CD4-positive, alpha-beta T cell treated with Interleukin-15 for 4 hours (primary cell): ENCODE measurements at regions not wholly inside any gene's neighbourhood (a gene's known extent, or its start where the extent isn't known, plus 50 kb on each side); places are given as distances from the start of the nearest gene placed in this dataset.
"Not testable (repeated sequence)": the region's sequence is repeated elsewhere in the genome, so short reads cannot be mapped to it uniquely, and the experiment has no call there.

Experiments
- DNase-seq: peaks from one replicate; pipeline ENCODE4 v3.0.0-alpha.2; 2020; ENCODE audit warnings: low spot score

DNA sequence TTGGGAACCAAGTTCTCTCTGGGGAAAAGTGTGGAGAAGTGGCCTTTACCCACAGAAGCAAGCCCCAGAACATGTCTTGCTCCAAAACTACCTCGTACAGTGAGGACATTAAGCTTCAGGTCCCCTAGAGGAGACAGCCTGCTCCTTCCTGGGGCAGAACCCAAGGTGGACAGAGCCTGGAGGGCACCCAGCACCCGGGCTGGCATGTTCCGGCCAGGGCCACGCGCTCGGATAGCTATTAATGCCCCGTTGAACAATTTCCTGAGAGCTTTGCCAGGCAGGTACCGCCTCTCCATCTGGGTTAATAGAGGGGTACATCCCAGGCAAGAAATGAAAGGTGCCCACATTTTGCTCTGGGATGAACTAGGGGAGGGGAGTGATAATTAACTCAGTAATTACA, 169.0 kb upstream of the GRK3 start:
- DNase-seq: no peak

DNA sequence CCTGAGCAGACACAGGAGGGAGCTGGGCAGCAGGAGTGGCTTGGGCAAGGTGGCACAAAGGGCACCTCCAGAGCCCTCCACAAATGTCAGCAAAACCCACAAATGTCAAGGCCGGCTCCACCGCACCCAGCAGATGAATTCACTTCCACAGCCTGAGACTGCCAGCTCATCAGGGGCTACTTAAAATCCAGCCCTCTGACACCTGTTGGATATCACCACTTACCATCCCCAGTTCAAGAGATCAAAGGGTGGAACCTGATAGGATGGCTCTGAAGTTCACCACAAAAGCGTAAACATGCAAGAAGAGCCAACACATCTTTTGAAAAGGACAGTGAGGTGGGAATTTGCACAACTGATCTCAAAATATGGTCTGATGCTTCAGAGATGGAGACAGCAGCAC, 168.6 kb upstream of the GRK3 start:
- no peak for DNase-seq

DNA sequence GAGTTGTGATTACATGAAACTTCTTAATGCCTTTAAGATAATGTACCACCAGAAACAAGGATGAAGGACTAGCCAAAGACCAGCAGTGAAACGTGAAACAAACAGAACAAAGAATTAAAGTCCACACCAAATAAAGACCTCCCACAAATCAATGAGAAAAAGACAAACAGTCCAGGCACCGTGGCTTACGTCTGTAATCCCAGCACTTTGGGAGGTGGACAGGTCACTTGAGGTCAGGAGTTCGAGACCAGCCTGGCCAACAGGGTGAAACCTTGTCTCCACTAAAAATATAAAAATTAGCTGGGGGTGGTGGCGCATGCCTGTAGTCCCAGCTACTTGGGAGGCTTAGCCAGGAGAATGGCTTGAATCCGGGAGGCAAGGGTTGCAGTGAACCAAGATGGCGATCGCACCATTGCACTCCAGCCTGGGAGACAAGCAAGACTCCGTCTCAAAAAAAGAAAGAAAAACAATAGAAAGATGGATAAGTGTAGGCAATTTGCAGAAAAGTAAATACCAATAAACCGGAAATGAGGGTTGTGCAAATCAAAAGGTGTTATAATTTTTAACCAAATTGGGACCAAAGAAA, 167.8 kb upstream of the GRK3 start:
- DNase-seq: no peak

DNA sequence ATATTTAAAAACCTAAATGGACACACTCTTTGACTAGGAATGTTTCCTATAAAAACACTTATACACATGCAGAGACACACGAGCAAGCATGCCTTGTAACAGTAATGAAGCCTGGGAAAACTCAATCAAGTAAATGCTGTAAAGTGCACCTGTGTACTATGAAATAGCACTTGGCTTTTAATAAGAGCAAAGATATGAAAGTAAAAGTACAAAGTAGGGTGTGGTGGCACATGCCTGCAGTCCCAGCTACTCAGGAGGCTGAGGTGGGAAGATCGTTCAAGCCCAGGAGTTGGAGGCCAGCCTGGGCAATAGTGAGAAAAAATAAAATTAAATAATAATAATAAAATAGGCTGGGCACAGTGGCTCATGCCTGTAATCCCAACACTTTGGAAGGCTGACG, 166.9 kb upstream of the GRK3 start:
- no peak for DNase-seq

DNA sequence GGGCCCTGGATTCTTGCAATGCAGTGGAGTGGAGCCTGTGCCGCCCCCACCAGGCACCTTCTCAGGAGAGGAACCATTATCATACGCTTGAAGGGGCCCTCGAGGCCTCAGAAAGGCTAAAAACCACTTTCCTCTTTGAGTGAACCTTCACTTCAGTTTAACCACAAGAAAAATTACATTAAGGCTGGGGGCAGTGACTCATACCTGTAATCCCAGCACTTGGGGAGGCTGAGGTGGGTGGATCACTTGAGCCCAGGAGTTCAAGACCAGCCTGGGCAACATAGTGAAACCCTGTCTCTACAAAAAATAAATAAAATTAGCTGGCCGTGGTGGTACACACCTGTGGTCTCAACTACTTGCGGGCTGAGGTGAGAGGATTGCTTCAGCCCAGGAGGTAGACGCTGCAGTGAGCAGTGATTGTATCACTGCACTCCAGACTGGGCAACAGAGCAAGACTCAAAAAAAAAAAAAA, 165.8 kb upstream of the GRK3 start:
- DNase-seq: peak; percentile 16

DNA sequence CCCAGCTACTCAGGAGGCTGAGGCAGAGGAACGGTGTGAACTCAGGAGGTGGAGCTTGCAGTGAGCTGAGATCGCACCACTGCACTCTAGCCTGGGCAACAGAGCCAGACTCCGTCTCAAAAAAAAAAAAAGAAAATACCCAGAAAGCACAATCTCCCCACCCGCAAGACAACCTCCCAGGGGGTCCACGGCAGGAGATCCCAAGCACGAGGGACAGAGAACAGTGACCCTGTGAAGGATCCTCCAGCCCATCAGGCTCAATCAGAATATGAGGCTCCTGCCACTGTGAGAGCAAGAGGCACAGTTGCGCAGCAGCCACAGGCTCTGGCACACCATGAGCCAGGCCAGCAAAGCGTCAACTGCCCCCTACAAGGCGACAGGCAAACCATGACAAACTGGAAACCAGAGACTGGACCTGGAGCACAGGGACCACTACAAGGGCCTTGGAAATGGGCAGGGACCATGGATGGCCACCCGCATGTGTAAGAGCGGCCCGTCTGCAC, 164.8 kb upstream of the GRK3 start:
- DNase-seq: no peak

DNA sequence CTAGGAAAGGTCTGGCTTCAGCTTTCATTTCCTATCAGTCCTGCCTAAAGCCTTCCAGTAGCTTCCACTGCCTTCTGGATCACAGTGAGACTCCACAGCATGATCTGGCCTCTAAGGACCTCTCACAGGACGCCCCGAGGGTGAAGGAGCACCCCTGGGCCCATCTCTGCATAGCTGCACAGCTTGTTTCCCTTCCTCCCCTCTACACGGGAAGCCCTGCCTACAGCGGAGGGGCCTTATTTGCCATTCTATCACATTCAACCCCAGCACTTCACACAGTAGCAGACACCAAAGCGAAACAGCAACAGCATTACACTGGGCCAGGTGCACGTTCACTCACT, 162.3 kb upstream of the GRK3 start:
- DNase-seq: no peak

DNA sequence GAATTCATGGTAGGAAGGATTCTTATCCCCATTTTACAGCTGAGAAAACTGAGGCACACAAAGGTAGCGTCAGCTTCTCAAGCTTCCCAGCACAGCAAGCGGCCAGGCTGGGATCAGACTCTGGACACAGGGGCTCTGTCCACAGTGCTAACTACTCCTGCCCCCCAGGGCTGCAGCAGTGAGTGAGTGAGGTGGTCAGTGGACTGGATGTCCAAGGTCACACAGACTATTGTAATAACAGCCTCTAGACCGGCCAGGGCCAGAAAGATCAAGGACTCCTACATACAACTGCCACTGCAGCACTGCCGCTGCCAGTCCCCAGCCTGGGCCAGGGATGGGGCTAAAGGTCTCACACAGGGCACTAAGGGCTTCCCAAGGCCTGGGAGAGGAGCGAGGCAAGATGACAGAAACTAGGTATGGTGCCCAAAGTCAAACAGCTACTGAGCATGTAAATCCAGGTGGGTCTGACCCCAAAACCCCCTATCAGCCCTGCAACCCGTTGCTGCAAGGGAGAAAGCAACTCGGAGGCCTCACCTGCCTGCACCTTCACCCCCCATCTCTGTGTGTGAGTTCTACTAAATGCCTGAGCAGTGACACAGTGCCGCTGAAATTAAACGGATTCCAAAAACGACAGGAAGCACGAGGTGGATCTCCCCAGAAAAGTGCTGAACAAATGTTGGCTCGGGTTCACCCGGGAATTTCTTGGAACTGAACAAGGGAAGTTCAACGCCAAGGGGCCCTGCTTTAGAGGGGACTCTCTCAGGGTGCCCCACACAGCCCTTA, 161.8 kb upstream of the GRK3 start:
- DNase-seq: no peak

DNA sequence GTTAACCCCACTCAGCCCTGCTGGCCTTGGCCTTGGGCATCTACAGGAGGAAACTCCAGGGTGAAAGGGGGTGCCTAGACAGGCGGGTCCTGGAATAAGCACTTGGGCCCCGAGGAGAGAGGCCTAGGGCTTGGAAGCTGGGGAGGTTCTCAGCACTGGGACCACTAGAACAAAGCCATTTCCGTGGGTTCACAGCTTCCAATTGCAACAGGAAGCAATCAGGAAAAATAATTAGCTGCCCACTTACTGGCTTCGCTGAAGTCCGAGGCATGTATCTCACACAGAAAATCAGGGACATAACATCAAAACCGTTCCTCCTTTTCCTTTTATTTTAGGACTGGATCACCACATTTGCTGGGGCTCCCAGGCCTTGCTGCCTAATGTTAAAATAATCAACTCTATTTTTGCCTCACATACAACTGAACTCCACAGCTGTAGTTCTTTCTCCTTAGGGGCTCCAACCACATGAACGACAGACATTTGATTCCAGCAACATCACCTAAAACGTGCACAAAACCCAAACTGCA, 161.1 kb upstream of the GRK3 start:
- DNase-seq: no peak

DNA sequence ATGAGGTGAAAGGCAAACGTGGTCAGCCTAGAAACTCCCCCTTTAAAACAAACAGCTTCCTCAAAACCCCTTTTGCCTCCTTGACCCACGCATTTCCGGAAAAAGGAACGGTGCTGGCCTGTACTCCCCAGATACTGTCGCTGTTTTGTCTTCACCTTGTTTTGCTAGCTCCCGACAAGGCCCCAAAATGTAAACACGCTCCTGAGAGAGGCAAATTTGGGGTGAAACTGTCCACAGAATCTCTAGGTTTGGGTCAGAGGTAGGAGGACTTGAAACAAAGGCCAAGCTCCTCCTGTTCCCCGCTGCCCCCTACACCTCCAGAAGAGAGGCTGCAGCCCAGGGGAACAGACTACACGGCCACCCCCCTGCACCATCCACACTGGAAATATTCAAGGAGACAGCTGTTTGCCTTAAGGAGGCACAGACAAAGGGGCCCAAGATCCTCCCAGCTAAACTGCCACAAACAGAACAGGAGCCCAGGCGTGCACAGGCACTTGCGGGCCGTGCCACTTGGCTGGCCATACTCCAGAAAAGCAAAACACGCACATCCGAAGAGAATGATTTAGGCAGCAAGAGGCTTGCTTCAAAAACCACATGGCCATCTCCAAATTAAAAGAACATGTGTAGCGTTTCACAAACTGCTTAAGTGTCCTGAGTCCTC, 160.5 kb upstream of the GRK3 start:
- DNase-seq: no peak

DNA sequence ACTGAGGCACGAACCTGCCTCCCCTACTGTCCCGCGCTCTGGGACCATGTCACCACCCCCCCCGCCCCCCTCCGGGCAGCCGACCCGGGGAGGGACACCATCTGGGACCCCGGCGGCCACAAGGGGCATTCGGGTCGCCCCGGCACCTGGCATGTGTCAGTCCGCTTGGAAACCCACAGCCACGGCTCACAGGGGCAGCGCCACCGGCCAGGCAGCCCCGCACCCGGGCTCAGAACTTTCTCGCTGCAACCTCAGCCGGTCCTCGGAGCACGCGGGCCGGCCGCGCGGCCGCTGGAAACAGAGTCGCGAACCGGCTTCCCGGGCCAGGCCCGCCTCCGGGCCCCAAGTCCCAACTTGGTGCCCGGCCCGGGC, 159.9 kb upstream of the GRK3 start:
- DNase-seq: no peak

DNA sequence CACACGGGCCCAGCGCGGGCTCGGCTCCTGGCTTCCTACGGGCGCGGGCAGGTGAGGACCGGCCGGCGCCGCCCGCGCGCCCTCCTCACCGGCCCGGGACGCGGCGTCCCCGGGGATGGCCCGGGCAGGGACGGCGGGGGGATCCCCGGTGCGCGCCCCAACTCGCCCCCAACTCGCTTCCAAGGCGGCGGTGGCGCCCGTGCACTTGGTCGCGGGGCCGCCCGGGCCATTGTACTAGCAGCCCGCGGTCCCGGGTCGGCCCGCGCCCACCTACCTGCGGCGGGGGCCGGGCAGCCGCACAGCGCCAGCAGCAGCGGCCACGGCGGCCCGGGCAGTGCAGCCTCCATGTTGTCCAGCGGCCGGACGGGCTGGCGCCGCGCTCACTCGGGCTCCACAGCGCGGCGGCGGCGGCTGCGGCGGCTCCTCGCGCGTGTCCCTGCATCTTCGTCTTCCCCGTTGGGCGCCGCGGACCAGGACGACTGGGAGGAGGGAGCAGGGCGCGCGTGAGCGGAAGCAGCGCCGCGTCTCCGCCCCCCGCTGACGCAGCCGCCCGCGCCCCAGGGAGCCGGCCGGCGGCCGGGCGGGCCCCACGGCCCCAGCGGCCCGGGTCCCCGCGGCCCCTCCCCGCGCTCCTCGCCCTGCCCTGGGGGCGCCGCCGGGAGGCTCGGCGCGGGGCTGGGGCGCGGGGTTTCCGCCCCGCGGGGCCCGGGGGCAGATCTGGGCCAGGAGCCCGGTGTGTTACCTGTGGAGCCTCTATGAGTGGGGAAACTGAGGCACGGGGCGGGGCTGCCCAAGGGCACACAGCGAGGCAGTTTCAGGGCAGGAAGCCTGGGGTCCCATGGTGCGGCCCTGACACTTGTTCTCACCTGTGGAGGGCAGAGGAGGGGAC, 159.3 kb upstream of the GRK3 start:
- DNase-seq: peak; percentile 61

DNA sequence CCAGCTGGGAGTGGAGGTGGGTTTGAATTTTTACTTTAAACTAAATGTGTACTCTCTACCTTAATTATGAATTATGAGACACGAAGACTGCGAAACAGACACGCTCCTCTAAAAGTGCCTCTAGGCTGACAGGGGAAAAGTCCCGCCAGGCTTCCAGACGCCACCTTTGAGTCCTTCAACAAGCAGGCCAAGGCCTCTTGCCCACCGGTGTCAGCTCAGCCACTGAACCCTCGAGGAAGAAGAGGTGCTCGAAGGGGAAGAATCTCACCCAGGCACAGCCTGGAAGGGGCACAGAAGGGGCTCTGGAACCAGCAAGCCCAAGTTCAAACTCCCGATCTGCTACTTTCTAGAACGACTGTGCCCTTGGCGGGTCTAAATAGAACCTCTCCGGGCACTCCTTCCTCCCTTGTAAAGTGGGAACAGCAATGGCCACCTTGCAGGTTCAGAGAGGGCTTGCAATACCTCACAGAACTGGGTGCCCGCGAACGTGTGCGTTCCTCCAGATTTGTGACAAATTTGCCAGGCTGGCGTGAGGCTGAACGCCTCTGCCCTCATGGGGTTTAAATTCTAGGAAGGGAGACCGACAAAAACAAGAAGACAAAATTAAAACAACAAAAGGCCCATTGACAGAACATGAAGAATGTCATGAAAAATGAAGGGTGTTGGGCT, 158.5 kb upstream of the GRK3 start:
- no peak for DNase-seq

DNA sequence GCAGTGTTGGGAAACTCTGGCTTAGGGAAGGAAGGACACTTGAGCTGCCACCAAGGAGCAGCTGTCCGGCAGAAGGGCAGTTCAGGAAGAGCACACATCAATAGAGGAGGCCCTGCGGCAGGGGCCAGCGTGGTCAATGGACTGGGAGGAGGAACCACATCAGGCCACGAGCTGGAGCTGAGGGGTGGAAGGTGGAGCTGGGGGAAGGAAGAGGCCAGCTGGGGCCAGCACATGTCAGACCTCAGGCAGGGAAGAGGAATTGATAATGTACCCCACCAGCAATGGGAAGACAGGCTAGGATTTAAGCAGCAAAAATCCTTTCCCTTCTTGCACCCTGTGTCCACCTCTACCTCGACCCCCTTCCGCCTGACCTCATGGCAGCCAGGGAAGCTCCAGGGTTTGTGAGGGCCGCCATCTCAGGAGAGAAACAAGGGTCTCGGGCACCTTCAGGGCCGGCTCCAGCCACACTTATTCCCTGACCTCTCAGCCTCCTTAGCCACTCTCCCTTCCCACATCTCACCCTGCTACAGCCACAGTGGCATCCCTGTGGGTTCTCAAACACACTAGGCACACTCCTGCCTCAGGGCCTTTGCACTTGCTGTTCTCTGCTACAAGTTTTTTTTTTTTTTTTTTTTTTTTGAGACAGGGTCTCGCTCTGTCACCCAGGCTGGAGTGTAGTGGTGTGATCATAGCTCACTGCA, 157.8 kb upstream of the GRK3 start:
- no peak for DNase-seq

DNA sequence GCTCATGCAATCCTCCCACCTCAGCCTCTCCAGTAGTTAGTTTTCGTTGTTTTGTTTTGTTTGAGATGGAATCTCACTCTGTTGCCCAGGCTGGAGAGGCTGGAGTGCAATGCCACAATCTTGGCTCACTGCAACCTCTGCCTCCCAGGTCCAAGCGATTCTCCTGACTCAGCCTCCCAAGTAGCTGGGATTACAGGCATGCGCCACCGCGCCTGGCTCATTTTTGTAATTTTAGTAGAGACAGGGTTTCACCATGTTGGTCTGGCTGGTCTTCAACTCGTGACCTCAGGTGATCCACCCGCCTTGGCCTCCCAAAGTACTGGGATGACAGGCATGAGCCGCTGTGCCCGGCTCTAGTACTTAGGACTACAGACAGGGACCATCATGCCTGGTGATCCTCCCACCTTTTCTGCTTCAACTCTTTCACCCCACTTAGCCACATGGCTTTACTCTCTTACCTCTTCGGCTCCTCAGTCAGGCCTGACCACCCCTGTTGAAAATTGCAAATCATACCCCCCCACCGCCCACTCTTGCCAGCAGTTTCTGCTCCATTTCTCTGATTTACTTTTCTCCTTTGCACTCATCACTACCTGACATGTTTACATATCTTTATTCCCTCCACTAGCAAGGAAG, 157.1 kb upstream of the GRK3 start:
- DNase-seq: no peak

DNA sequence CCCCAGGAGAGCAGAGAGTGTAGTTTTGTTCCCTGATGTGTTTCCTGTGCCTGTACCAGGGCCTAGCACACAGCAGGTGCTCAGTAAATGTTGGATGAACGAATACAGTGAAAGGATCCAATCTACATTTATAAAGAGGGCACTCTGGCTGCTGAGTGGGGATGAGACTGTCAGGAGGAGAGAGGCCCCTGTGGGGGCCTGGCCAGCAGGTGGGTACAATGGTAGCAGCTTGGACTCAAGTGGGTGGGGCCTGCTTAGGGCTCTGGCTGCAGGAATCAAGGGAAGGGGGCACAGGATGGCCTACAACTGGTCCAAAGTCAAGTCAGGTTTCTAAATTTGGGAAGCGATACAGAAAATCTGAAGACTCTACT, 156.6 kb upstream of the GRK3 start:
- DNase-seq: no peak

DNA sequence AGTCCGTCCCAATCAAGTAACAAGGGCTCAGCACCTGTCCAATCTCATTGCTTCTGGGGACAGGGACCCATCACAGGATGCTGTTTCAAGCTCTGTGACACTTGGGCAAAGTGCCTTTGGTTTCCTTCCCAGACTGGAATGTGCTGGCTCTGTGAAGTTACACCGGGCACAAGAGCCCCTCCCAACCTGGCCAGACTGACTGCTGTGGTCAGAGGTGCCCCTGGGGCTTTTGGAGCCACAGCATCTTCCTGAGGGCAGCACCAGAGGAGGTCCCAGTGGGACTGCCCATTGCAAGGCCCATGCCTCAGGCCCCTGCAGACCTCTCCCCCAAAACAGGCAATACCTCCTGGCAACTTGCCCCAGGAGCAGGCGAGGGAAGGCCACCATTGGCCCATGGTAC, 155.2 kb upstream of the GRK3 start:
- DNase-seq: no peak

DNA sequence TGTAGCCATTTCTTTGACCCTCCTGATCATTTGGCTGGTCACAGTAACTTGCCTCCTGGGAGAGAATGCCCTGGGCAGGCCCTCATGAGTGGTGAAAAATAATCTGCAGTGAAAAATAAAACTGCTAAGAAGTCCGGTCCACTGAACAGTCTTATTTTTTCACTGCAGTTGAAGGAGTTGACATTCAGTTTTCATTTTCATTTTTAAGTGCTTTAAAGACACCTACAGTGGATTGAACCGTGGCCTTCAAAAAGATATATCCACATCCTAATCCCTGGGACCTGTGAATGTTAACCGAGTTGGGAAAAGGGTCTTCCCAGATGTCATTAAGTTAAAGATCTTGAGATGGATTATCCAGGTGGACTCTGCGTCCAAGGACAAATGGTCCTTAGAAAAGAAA, 153.6 kb upstream of the GRK3 start:
- DNase-seq: no peak

DNA sequence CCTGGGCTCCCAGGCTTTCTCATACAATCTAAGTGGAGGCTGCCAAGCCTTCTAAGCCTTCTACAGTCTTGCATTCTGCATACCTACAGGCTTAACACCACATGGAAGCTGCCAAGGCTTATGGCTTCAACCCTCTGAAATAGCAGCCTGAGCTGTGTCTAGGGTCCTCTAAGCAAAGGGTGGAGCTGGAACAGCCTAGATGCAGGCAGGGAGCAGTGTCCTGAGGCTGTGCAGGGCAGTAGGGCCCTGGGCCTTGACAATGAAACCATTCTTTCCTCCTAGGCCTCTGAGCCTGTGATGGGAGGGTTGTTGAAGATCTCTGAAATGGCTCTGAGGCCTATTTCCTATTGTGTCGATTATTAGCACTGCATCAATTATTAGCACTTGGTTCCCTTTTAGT, 150.9 kb upstream of the GRK3 start:
- no peak for DNase-seq

DNA sequence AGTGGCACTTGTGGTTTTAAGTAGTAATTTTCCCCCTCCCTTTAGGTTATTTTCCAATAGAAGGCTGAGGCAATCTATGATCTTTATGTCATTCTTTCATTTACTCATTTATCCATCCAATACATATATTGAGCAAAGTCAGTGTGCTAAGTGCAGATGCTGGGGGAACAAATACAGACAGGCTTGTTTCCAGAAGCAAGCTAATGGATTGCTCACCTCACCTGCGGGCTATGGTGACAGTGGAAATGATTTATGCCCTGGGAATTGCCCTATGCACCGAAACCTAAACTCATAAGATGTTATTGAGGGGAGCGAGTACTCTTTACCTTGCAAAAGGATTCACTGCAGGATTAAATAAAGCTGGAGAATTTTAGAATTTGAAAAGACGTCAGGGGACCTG, 148.7 kb upstream of the GRK3 start:
- DNase-seq: not testable (repeated sequence)

DNA sequence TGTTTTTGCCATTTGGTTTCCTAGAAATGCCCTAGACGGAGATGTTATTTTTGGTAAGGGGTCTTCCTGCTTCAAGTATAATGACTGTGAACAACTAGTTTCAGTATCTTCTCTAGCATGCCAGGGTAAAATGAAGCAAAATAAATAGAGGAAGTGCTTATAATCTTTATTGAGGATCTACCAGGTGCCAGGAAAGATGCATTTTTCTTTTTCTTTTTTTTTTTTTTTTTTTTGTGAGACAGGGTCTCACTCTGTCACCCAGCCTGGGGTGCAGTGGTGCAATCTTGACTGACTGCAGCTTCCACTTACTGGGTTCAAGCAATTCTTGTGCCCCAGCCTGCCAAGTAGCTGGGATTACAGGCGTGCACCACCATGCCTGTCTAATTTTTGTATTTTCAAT, 146.6 kb upstream of the GRK3 start:
- not testable (repeated sequence) for DNase-seq
